Adrenal gland (tissue), 9 donors: ENCODE measurements at regions not wholly inside any gene's neighbourhood (a gene's known extent, or its start where the extent isn't known, plus 50 kb on each side); places are given as distances from the start of the nearest gene placed in this dataset.
"Not testable (repeated sequence)": the region's sequence is repeated elsewhere in the genome, so short reads cannot be mapped to it uniquely, and the experiment has no call there.

ENCODE experiments used
- DNase-seq, 7 donors: peaks; one replicate each; pipeline ENCODE4 v3.0.0-alpha.2; 2019 to 2020
- H3K27ac ChIP-seq, 5 donors: fragments of 200-600 bp; sonication (generic) in 4 of 5; 1 replicate in 3 of 5; 2 replicates in 2 of 5; pipeline versions ENCODE4 v1.5.1 to v1.8.0; 2016 to 2020; ENCODE audit warnings: mild to moderate bottlenecking in 1 of 5
- H3K27me3 ChIP-seq: fragments of 200-600 bp; 2 replicates; pipeline ENCODE4 v1.8.0; 2021
- H3K36me3 ChIP-seq, 2 donors: fragments of 200-600 bp; replicated peaks in 1 of 2; 1 replicate in 1 of 2; 2 replicates in 1 of 2; pipeline versions ENCODE4 v1.5.1 to v1.8.0; 2018 to 2022
- H3K4me1 ChIP-seq, 2 donors: fragments of 200-600 bp; replicated peaks in 1 of 2; 1 replicate in 1 of 2; 2 replicates in 1 of 2; pipeline versions ENCODE4 v1.5.1 to v1.8.0; 2018 to 2021
- H3K4me3 ChIP-seq, 4 donors: fragments of 200-600 bp; sonication (generic) in 3 of 4; one replicate each; pipeline ENCODE4 v1.5.1; 2016 to 2018
- H3K9me3 ChIP-seq, 3 donors: fragments of 200-600 bp; sonication (generic) in 1 of 3; replicated peaks in 1 of 3; 1 replicate in 2 of 3; 2 replicates in 1 of 3; pipeline versions ENCODE4 v1.5.1 to v1.8.0; 2016 to 2021
- POLR2A ChIP-seq, 2 donors: fragments of 450-650 bp; IDR thresholded peaks; one replicate each; pipeline ENCODE4 v1.6.1; 2017; ENCODE audit warnings: antibody characterized with exemption in 2 of 2, mild to moderate bottlenecking in 2 of 2, moderate library complexity in 1 of 2
- WGBS, 4 donors: extraction: QIAGEN DNeasy Blood & Tissue Kit in 2 of 4; methylation state at CpG; one replicate each; pipeline versions ENCODE4 v1.1.5 to v1.1.7; 2013 to 2017; 5-methylcytosine and 5-hydroxymethylcytosine counted together
- intact Hi-C, 2 donors: fragments of 100-400 bp; cut with DNase I; formaldehyde crosslinking; loops; one replicate each; pipeline versions ENCODE4 v1.14.1 to v1.15.0; 2022 to 2023
- TF ChIP-seq, protein P1 (sequence below), 6 experiments: fragments of 450-650 bp in 4 of 6; fragments of 200-600 bp in 2 of 6; sonication (generic) in 1 of 6; IDR thresholded peaks; 1 replicate in 5 of 6; 2 replicates in 1 of 6; pipeline versions ENCODE4 v1.5.1 to v1.8.0; 2016 to 2021; ENCODE audit warnings: antibody characterized with exemption in 6 of 6, mild to moderate bottlenecking in 2 of 6, moderate library complexity in 1 of 6
- donor health status: healthy with polysubstance abuse.
- donor health status: Bipolar disorder and iron deficiency.
- donor health status: DM: yes; HTN: yes; CAD: no.
- donor health status: DM: no; HTN: no; CAD: no.
- donor health status: DM: no; HTN: no; CAD: no.

DNA sequence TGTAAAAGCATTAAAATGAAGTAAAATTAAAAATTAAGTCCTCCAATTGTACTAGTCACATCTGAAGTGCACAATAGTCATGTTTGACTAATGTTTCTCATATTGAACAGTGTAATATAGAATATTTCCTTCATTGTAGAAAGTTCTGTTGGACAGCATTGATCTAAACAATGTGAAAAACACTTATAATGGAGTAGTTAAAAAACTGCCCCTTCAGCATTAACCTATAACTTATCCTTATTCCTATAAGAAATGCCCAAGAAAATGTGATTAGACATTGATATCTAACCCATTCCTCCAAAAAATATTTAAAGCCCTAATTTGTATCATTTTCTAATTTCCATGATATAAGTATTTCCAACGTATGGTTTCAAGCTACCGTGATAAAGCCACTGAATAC is 210.7 kb downstream of the RASSF9 start:
- no peak overlapping the region for H3K4me3 ChIP-seq
- no peaks in the 10 kb centered on the region for H3K27me3 ChIP-seq
- H3K36me3 ChIP-seq = no peaks in the 10 kb centered on the region
- no peaks in the 10 kb centered on the region for H3K9me3 ChIP-seq
- intact Hi-C loops = no loop called here
- TF ChIP-seq, protein P1, sequence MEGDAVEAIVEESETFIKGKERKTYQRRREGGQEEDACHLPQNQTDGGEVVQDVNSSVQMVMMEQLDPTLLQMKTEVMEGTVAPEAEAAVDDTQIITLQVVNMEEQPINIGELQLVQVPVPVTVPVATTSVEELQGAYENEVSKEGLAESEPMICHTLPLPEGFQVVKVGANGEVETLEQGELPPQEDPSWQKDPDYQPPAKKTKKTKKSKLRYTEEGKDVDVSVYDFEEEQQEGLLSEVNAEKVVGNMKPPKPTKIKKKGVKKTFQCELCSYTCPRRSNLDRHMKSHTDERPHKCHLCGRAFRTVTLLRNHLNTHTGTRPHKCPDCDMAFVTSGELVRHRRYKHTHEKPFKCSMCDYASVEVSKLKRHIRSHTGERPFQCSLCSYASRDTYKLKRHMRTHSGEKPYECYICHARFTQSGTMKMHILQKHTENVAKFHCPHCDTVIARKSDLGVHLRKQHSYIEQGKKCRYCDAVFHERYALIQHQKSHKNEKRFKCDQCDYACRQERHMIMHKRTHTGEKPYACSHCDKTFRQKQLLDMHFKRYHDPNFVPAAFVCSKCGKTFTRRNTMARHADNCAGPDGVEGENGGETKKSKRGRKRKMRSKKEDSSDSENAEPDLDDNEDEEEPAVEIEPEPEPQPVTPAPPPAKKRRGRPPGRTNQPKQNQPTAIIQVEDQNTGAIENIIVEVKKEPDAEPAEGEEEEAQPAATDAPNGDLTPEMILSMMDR (IDR thresholded peaks at IDR 0.05) = no peak
- TF ChIP-seq POLR2A (IDR thresholded peaks at IDR 0.05) = no peak
- no peak for DNase-seq
- peak overlapping the region in 4 of 5 donors; percentile 39 to 59 (median 43) for H3K27ac ChIP-seq
- H3K4me1 ChIP-seq = peaks cover 16% of the 10 kb centered on the region in 2 donors
- WGBS, 4 donors = 69 to 80% (median 74%) methylated on average over 2 of the region's 2 CpGs

DNA sequence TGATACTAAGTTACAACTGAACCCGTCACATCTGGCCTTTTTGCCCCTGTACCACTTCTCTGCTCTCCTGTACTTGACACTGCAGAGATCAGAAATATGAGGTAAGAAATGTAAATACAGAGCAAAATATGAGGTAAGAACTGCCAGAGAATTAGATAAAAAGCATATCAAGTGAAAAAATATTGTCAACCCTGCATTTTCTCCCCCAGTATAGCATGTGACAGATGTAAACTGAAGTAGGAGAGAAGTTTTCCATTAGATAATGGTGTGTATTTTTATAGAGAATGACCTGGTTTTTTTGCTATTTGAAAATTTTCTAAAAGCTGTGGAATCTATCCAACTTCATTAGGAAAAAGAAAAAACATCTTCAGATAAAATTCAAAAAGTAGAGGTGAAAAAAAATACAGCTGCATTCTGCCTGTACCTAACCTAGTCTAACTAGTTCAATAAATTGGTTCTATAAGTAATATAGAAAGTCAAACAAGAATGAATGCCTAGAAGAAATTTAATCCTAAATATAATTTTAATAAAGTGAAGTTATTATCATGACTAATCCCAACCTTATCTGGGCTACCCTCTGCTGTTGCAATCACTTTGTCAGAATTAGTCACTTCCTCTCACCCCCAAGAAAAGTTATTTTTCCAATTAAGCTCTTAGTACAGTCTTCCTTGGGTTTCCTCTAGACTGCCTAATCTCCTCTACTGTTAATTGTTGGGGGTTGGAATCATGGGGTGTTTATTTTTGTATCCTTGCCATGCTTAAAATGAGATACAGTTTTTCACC is 210.0 kb downstream of the RASSF9 start:
- Histone ChIP-seq H3K4me3 (no peak overlapping the region), H3K36me3 (no peaks in the 10 kb centered on the region), H3K9me3 (no peaks in the 10 kb centered on the region), H3K4me1 (peaks cover 16% of the 10 kb centered on the region in 2 donors), H3K27me3 (no peaks in the 10 kb centered on the region), H3K27ac (peak overlapping the region in 4 of 5 donors; percentile 39 to 59 (median 43))
- peak in 2 of 7 donors; percentile 6 to 22 for DNase-seq
- WGBS, 4 donors = 88 to 97% (median 92%) methylated on average over 1 of the region's 1 CpG
- TF ChIP-seq POLR2A (IDR thresholded peaks at IDR 0.05) = no peak
- TF ChIP-seq, protein P1 (IDR thresholded peaks at IDR 0.05) = no peak
- intact Hi-C loops = no loop called here

DNA sequence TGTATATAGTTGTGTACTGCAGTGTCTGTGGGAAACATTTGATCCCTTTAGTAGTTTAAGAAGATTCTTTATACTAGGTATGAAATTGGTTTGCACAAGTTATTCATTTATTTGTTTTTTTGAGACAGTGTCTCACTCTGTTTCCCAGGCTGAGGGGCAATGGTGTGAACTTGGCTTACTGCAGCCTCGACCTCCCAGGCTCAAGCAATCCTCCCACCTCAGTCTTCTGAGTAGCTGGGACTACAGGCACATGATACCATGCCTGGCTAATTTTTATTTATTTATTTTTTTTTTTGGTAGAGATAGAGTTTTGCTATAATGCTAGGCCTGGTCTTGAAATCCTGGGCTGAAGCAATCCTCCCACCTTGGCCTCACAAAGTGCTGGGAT is 209.4 kb downstream of the RASSF9 start:
- 67 to 82% (median 81%) methylated on average over 1 of the region's 1 CpG for WGBS, 4 donors
- intact Hi-C loops = no loop called here

DNA sequence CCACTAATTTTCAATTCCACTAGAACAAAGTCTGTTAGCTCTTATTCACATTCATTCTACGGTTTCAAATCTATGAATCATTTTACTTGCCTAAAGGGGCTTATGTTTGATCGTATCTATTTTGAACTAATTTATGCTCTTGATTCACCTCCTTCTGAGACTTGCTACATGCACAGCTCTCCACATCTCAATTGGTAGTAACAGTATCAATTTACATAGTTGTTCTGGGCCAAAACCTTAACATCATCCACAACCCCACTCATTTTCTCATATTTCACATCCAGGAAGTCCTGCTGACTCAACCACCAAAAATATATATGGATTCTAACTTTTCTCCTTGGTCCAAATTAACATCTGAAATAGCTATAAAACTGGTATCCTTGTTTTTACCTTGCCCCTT is 208.6 kb downstream of the RASSF9 start:
- WGBS, 4 donors = 88 to 93% (median 91%) methylated on average over 2 of the region's 2 CpGs
- Histone ChIP-seq H3K4me3 (no peak overlapping the region), H3K27ac (no peak overlapping the region), H3K36me3 (no peaks in the 10 kb centered on the region), H3K4me1 (peaks cover 16% of the 10 kb centered on the region in 2 donors), H3K27me3 (no peaks in the 10 kb centered on the region), H3K9me3 (no peaks in the 10 kb centered on the region)
- DNase-seq = no peak
- TF ChIP-seq POLR2A (IDR thresholded peaks at IDR 0.05) = no peak
- TF ChIP-seq, protein P1 (IDR thresholded peaks at IDR 0.05) = no peak
- intact Hi-C loops = no loop called here

More for the DNA sequence above, 209.4 kb downstream of the RASSF9 start:
- no peak for DNase-seq
- no peak for TF ChIP-seq POLR2A (IDR thresholded peaks at IDR 0.05)
- TF ChIP-seq, protein P1 (IDR thresholded peaks at IDR 0.05) = no peak
- Histone ChIP-seq H3K4me1 (peaks cover 16% of the 10 kb centered on the region in 2 donors), H3K9me3 (no peaks in the 10 kb centered on the region), H3K27ac (peak overlapping the region in 1 of 5 donors; percentile 26), H3K36me3 (no peaks in the 10 kb centered on the region), H3K4me3 (no peak overlapping the region), H3K27me3 (no peaks in the 10 kb centered on the region)

DNA sequence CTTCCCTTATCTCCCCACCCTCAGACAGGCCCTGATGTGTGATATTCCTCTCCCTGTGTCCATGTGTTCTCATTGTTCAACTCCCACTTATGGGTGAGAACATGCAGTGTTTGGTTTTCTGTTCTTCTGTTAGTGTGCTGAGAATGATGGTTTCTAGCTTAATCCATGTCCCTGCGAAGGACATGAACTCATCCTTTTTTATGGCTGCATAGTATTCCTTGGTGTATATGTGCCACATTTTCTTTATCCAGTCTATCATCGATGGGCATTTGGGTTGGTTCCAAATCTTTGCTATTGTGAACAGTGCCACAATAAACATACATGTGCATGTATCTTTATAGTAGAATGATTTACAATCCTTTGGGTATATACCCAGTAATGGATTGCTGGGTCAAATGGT is 207.6 kb downstream of the RASSF9 start:
- DNase-seq, H3K27me3 ChIP-seq, H3K27ac ChIP-seq, H3K9me3 ChIP-seq, H3K4me3 ChIP-seq, intact Hi-C loops, H3K36me3 ChIP-seq: not testable (repeated sequence)
- 85 to 93% (median 89%) methylated on average over 2 of the region's 2 CpGs for WGBS, 4 donors
- H3K4me1 ChIP-seq = peaks cover 14 to 16% of the 10 kb centered on the region in 2 donors
